ENCODE measurements at regions not wholly inside any gene's neighbourhood (a gene's known extent, or its start where the extent isn't known, plus 50 kb on each side); places are given as distances from the start of the nearest gene placed in this dataset.

- H3K27ac ChIP-seq (ENCODE audit: control insufficient read depth, insufficient read depth, low read length) = peak overlapping the region; percentile 85
- H4K20me1 ChIP-seq (ENCODE audit: control insufficient read depth, extremely low read depth, insufficient read depth, low read length) = no peaks in the 10 kb centered on the region
- no peaks in the 10 kb centered on the region for H3K79me2 ChIP-seq (ENCODE audit: control insufficient read depth, insufficient read depth, low read length)
- no peak overlapping the region for H2AFZ ChIP-seq (ENCODE audit: control insufficient read depth, low read length)
- H3K27me3 ChIP-seq (ENCODE audit: control insufficient read depth, extremely low read depth, insufficient read depth, low read length) = no peaks in the 10 kb centered on the region
- peak overlapping the region; percentile 45 for H3K9ac ChIP-seq (ENCODE audit: control insufficient read depth, extremely low read depth, insufficient read depth, low read length)
- DNase-seq (ENCODE audit: low read depth, low spot score) = no peak
- no peaks in the 10 kb centered on the region for H3K9me3 ChIP-seq (ENCODE audit: control insufficient read depth, low read depth, low read length)
- no peaks in the 10 kb centered on the region for H3K36me3 ChIP-seq (ENCODE audit: control insufficient read depth in 2 of 2, extremely low read depth in 1 of 2, insufficient read depth in 2 of 2, low read length in 2 of 2)
- no peak for TF ChIP-seq CTCF (optimal IDR thresholded peaks at IDR 0.05 in 1 of 3, IDR thresholded peaks at IDR 0.05 in 1 of 3, conservative IDR thresholded peaks at IDR 0.05 in 1 of 3; ENCODE audit: extremely low read depth in 1 of 3, insufficient read depth in 2 of 3, low read length in 3 of 3)
- TF ChIP-seq EZH2 (IDR thresholded peaks at IDR 0.05; ENCODE audit: low read length) = no peak
- FAIRE-seq = peak; percentile 89
- peak overlapping the region; percentile 62 for H3K4me2 ChIP-seq (ENCODE audit: control insufficient read depth, extremely low read depth, insufficient read depth, low read depth, low read length)
- H3K9me1 ChIP-seq (ENCODE audit: control insufficient read depth, extremely low read depth, insufficient read depth, low read length) = no peaks in the 10 kb centered on the region
- H3K4me3 ChIP-seq (ENCODE audit: control insufficient read depth in 2 of 3, extremely low read depth in 1 of 3, insufficient read depth in 2 of 3, low read depth in 1 of 3, low read length in 3 of 3) = peak overlapping the region in 1 of 3 experiments; percentile 15
- dilution Hi-C loops (cut with MboI; ENCODE audit: extremely low pct_ligation_motif_present, low sequenced_read_pairs) = no loop called here
- peaks cover 35% of the 10 kb centered on the region for H3K4me1 ChIP-seq (ENCODE audit: control insufficient read depth, extremely low read depth, insufficient read depth, low read length)
Measured at GRCh38 chrX:45623266-45623665, 422.6 kb upstream of the DIPK2B start.

GRCh38 chrX:45622538-45622937 lies 421.9 kb upstream of the DIPK2B start:
- H3K9me3 ChIP-seq (ENCODE audit: control insufficient read depth, low read depth, low read length) = no peaks in the 10 kb centered on the region
- H3K27me3 ChIP-seq (ENCODE audit: control insufficient read depth, extremely low read depth, insufficient read depth, low read length) = no peaks in the 10 kb centered on the region
- FAIRE-seq (peak; percentile 95), DNase-seq (ENCODE audit: low read depth, low spot score) (peak; percentile 54)
- H3K9me1 ChIP-seq (ENCODE audit: control insufficient read depth, extremely low read depth, insufficient read depth, low read length) = no peaks in the 10 kb centered on the region
- peak overlapping the region; percentile 62 for H3K4me2 ChIP-seq (ENCODE audit: control insufficient read depth, extremely low read depth, insufficient read depth, low read depth, low read length)
- H3K9ac ChIP-seq (ENCODE audit: control insufficient read depth, extremely low read depth, insufficient read depth, low read length) = peak overlapping the region; percentile 11
- no peaks in the 10 kb centered on the region for H3K36me3 ChIP-seq (ENCODE audit: control insufficient read depth in 2 of 2, extremely low read depth in 1 of 2, insufficient read depth in 2 of 2, low read length in 2 of 2)
- dilution Hi-C loops (cut with MboI; ENCODE audit: extremely low pct_ligation_motif_present, low sequenced_read_pairs) = no loop called here
- H2AFZ ChIP-seq (ENCODE audit: control insufficient read depth, low read length) = no peak overlapping the region
- TF ChIP-seq EZH2 (IDR thresholded peaks at IDR 0.05; ENCODE audit: low read length) (no peak), CTCF (optimal IDR thresholded peaks at IDR 0.05 in 1 of 3, IDR thresholded peaks at IDR 0.05 in 1 of 3, conservative IDR thresholded peaks at IDR 0.05 in 1 of 3; ENCODE audit: extremely low read depth in 1 of 3, insufficient read depth in 2 of 3, low read length in 3 of 3) (no peak)
- H3K79me2 ChIP-seq (ENCODE audit: control insufficient read depth, insufficient read depth, low read length) = no peaks in the 10 kb centered on the region
- H3K4me1 ChIP-seq (ENCODE audit: control insufficient read depth, extremely low read depth, insufficient read depth, low read length) = peaks cover 32% of the 10 kb centered on the region
- H4K20me1 ChIP-seq (ENCODE audit: control insufficient read depth, extremely low read depth, insufficient read depth, low read length) = no peaks in the 10 kb centered on the region
- peak overlapping the region; percentile 85 for H3K27ac ChIP-seq (ENCODE audit: control insufficient read depth, insufficient read depth, low read length)
- H3K4me3 ChIP-seq (ENCODE audit: control insufficient read depth in 2 of 3, extremely low read depth in 1 of 3, insufficient read depth in 2 of 3, low read depth in 1 of 3, low read length in 3 of 3) = no peak overlapping the region
